ENCODE measurements at regions not wholly inside any gene's neighbourhood (a gene's known extent, or its start where the extent isn't known, plus 50 kb on each side); places are given as distances from the start of the nearest gene placed in this dataset.
A peak's percentile ranks its signal among the peaks of the same experiment; 100 is the strongest.

DNA sequence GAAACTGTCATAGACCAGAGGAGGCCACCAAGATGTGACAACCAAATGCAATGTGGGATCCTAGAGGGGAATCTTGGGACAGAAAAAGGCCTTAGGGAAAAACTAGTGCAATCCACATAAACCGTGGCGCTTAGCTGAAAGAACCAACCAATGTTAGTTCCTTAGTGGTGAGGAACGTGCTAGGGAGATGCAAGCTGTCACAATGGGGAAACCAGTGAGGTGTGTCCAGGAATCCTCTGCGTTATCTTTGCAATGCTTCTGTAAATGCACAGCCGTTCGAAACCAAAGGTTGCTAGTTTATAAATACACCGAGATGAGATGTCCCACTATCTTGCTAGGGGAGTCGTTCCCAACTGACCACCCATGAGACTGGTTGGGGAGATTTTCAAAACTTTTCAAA, 157.0 kb upstream of the ID2 start:
- Histone ChIP-seq H3K4me3 (ENCODE audit: low read length) (no peak overlapping the region), H3K4me2 (ENCODE audit: low read depth, low read length, poor library complexity, severe bottlenecking) (no peak overlapping the region), H3K9me2 (replicated peaks; ENCODE audit: insufficient read depth, low read length) (no peaks in the 10 kb centered on the region), H2AFZ (ENCODE audit: low read length) (no peak overlapping the region), H4K20me1 (ENCODE audit: insufficient read depth, low read depth, low read length) (no peaks in the 10 kb centered on the region), H3K27ac (ENCODE audit: low read length) (no peak overlapping the region), H3K36me3 (ENCODE audit: insufficient read depth, low read length) (no peaks in the 10 kb centered on the region), H3K9ac (ENCODE audit: low read length) (no peak overlapping the region), H3K79me2 (ENCODE audit: low read length) (no peaks in the 10 kb centered on the region), H3K9me3 (ENCODE audit: low read length) (no peaks in the 10 kb centered on the region), H3K4me1 (ENCODE audit: low read length) (peaks cover 34% of the 10 kb centered on the region), H3K27me3 (ENCODE audit: low read length) (no peaks in the 10 kb centered on the region)
- DNase-seq = no peak

DNA sequence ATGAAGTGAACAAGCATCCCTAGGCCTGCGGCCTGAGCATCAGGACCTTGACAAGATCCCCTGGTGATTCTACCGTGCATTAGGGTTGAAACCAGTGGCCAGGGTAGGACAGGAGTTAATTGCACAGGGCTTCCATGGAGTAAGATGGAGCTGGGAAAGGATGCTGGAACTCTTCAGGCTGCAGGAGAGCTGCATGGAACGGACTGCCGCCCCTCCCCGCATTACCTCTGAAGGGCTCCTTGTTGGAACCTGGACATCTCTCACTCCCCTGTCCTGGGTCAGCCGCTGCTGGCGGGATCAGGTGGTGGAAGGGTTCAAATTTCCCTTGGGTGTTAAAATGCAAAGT, 156.6 kb upstream of the ID2 start:
- H3K9me3 ChIP-seq (ENCODE audit: low read length) = no peaks in the 10 kb centered on the region
- no peaks in the 10 kb centered on the region for H3K9me2 ChIP-seq (replicated peaks; ENCODE audit: insufficient read depth, low read length)
- H3K4me1 ChIP-seq (ENCODE audit: low read length) = peaks cover 34% of the 10 kb centered on the region
- no peaks in the 10 kb centered on the region for H3K36me3 ChIP-seq (ENCODE audit: insufficient read depth, low read length)
- H3K4me2 ChIP-seq (ENCODE audit: low read depth, low read length, poor library complexity, severe bottlenecking) = peak overlapping the region; percentile 56
- no peaks in the 10 kb centered on the region for H3K27me3 ChIP-seq (ENCODE audit: low read length)
- no peak overlapping the region for H3K9ac ChIP-seq (ENCODE audit: low read length)
- H2AFZ ChIP-seq (ENCODE audit: low read length) = no peak overlapping the region
- H4K20me1 ChIP-seq (ENCODE audit: insufficient read depth, low read depth, low read length) = no peaks in the 10 kb centered on the region
- H3K4me3 ChIP-seq (ENCODE audit: low read length) = no peak overlapping the region
- no peak overlapping the region for H3K27ac ChIP-seq (ENCODE audit: low read length)
- no peaks in the 10 kb centered on the region for H3K79me2 ChIP-seq (ENCODE audit: low read length)
- DNase-seq = no peak

DNA sequence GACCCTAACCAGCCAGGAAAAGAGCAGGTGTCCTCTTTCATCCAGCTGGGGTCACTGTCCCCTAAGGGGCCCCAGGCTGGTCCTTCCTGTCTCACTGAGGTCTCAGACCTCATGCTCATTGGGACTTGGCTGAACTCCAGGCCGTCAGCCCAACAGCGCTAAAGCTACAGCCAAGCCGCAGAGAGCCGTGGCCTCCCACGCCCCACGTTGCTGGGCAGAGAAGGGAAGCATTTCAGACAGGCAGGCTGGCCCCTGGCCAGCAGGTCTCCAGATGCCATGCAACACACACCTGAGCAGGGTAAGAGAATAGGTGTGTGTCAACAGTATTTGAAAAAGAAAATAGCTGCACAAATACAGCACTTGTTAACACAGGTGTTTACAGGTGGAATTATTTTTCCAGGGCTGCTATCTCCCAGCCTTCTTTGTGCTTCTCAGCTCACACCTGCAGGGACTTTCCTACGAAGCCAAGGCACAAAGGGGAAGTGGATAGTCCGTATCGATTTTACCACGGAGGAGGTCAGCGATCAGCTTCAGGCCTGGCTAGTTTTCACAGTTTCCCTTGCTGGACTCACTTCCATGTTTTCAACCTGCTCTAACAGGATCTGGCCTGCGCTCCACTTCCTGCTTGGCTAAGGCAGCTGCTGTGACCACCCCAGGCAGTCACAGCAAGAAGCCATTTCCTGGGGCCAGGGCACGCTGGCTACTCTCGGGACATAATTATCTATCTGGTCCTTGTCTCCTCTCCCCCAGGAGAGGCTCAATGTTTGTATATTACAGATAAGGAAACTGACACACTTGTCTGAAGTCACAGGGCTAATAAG, 156.1 kb upstream of the ID2 start:
- DNase-seq = peak; percentile 76
- no peaks in the 10 kb centered on the region for H3K9me2 ChIP-seq (replicated peaks; ENCODE audit: insufficient read depth, low read length)
- no peaks in the 10 kb centered on the region for H3K36me3 ChIP-seq (ENCODE audit: insufficient read depth, low read length)
- peak overlapping the region; percentile 48; the same call in 1 of the 2 replicates for H2AFZ ChIP-seq (ENCODE audit: low read length)
- no peaks in the 10 kb centered on the region for H4K20me1 ChIP-seq (ENCODE audit: insufficient read depth, low read depth, low read length)
- H3K27ac ChIP-seq (ENCODE audit: low read length) = no peak overlapping the region
- peaks cover 34% of the 10 kb centered on the region for H3K4me1 ChIP-seq (ENCODE audit: low read length)
- H3K27me3 ChIP-seq (ENCODE audit: low read length) = no peaks in the 10 kb centered on the region
- peak overlapping the region; percentile 39; the same call in 1 of the 2 replicates for H3K9ac ChIP-seq (ENCODE audit: low read length)
- H3K4me2 ChIP-seq (ENCODE audit: low read depth, low read length, poor library complexity, severe bottlenecking) = peak overlapping the region; percentile 56
- no peaks in the 10 kb centered on the region for H3K79me2 ChIP-seq (ENCODE audit: low read length)
- H3K4me3 ChIP-seq (ENCODE audit: low read length) = peak overlapping the region; percentile 19; the same call in 1 of the 2 replicates
- no peaks in the 10 kb centered on the region for H3K9me3 ChIP-seq (ENCODE audit: low read length)

- H3K36me3 ChIP-seq (ENCODE audit: insufficient read depth, low read length) = no peaks in the 10 kb centered on the region
- peak overlapping the region; percentile 56 for H3K4me2 ChIP-seq (ENCODE audit: low read depth, low read length, poor library complexity, severe bottlenecking)
- peak overlapping the region; percentile 39; the same call in 1 of the 2 replicates for H3K9ac ChIP-seq (ENCODE audit: low read length)
- H2AFZ ChIP-seq (ENCODE audit: low read length) = peak overlapping the region; percentile 48; the same call in 1 of the 2 replicates
- no peaks in the 10 kb centered on the region for H3K27me3 ChIP-seq (ENCODE audit: low read length)
- no peaks in the 10 kb centered on the region for H3K9me3 ChIP-seq (ENCODE audit: low read length)
- H3K79me2 ChIP-seq (ENCODE audit: low read length) = no peaks in the 10 kb centered on the region
- H3K4me1 ChIP-seq (ENCODE audit: low read length) = peaks cover 34% of the 10 kb centered on the region
- no peak overlapping the region for H3K27ac ChIP-seq (ENCODE audit: low read length)
- H4K20me1 ChIP-seq (ENCODE audit: insufficient read depth, low read depth, low read length) = no peaks in the 10 kb centered on the region
- H3K9me2 ChIP-seq (replicated peaks; ENCODE audit: insufficient read depth, low read length) = no peaks in the 10 kb centered on the region
- H3K4me3 ChIP-seq (ENCODE audit: low read length) = peak overlapping the region; percentile 19; the same call in 1 of the 2 replicates
- DNase-seq = no peak
These were observed 155.5 kb upstream of the ID2 start for GRCh38 chr2:8526403-8526696.

GRCh38 chr2:8527031-8527430, 154.8 kb upstream of the ID2 start:
- no peaks in the 10 kb centered on the region for H3K79me2 ChIP-seq (ENCODE audit: low read length)
- DNase-seq = no peak
- H3K9me2 ChIP-seq (replicated peaks; ENCODE audit: insufficient read depth, low read length) = no peaks in the 10 kb centered on the region
- peaks cover 3% of the 10 kb centered on the region; the same call in 1 of the 2 replicates for H3K36me3 ChIP-seq (ENCODE audit: insufficient read depth, low read length)
- peaks cover 34% of the 10 kb centered on the region for H3K4me1 ChIP-seq (ENCODE audit: low read length)
- H3K4me2 ChIP-seq (ENCODE audit: low read depth, low read length, poor library complexity, severe bottlenecking) = peak overlapping the region; percentile 56
- H3K9ac ChIP-seq (ENCODE audit: low read length) = no peak overlapping the region
- H3K4me3 ChIP-seq (ENCODE audit: low read length) = no peak overlapping the region
- H3K27ac ChIP-seq (ENCODE audit: low read length) = no peak overlapping the region
- no peaks in the 10 kb centered on the region for H3K27me3 ChIP-seq (ENCODE audit: low read length)
- H4K20me1 ChIP-seq (ENCODE audit: insufficient read depth, low read depth, low read length) = no peaks in the 10 kb centered on the region
- H3K9me3 ChIP-seq (ENCODE audit: low read length) = peaks cover 4% of the 10 kb centered on the region
- no peak overlapping the region; the same call in 1 of the 2 replicates for H2AFZ ChIP-seq (ENCODE audit: low read length)

DNA sequence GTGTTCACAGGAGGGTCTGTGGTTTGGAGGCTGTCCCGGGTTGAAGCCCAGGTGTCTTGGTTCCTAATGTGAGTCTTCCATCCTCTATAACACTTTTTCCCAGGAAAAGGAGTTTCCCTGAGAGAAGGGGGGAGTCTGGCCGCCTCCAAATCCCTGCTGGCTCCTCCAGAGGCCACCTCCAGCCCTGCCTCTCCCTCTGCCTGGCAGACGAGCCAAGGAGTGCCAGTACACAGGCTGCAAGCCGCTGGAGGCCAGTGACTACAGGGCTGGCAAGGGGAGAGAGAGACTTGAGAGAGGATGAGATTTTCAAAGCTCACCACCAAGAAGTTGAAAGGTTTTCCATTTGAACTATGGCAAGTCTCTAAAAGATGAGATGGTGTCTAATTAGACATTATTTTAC, 154.2 kb upstream of the ID2 start:
- H3K36me3 ChIP-seq (ENCODE audit: insufficient read depth, low read length) = peaks cover 3% of the 10 kb centered on the region; the same call in 1 of the 2 replicates
- H3K4me1 ChIP-seq (ENCODE audit: low read length) = peaks cover 34% of the 10 kb centered on the region
- H2AFZ ChIP-seq (ENCODE audit: low read length) = no peak overlapping the region
- no peaks in the 10 kb centered on the region for H3K9me2 ChIP-seq (replicated peaks; ENCODE audit: insufficient read depth, low read length)
- no peak overlapping the region for H3K4me2 ChIP-seq (ENCODE audit: low read depth, low read length, poor library complexity, severe bottlenecking)
- H3K79me2 ChIP-seq (ENCODE audit: low read length) = no peaks in the 10 kb centered on the region
- H3K27ac ChIP-seq (ENCODE audit: low read length) = no peak overlapping the region
- no peak for DNase-seq
- H4K20me1 ChIP-seq (ENCODE audit: insufficient read depth, low read depth, low read length) = no peaks in the 10 kb centered on the region
- H3K27me3 ChIP-seq (ENCODE audit: low read length) = no peaks in the 10 kb centered on the region
- no peak overlapping the region for H3K4me3 ChIP-seq (ENCODE audit: low read length)
- H3K9ac ChIP-seq (ENCODE audit: low read length) = no peak overlapping the region
- peaks cover 4% of the 10 kb centered on the region for H3K9me3 ChIP-seq (ENCODE audit: low read length)

DNA sequence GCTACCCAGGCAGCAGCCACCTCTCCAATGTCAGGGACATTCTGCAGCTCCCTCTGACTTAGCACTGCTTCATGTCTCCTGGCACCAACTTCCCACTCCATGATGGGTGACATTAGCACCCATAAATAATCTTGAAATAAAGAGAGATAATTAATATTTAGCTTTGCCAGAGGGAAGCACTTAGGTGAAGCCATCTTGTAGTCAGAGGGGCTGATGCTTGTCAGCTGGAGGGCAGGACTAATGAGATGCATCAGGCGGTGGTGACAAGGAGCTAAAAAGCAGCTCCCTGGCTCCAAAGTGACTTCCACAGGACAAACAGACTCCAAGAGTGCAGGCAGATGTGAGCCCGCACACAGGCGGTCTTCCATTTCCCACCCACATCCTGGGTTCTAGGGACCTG, 153.0 kb upstream of the ID2 start:
- Histone ChIP-seq H3K27me3 (ENCODE audit: low read length) (no peaks in the 10 kb centered on the region), H3K4me1 (ENCODE audit: low read length) (peaks cover 34% of the 10 kb centered on the region), H2AFZ (ENCODE audit: low read length) (no peak overlapping the region), H3K9me3 (ENCODE audit: low read length) (peaks cover 4% of the 10 kb centered on the region), H3K9ac (ENCODE audit: low read length) (no peak overlapping the region), H3K27ac (ENCODE audit: low read length) (no peak overlapping the region), H3K9me2 (replicated peaks; ENCODE audit: insufficient read depth, low read length) (no peaks in the 10 kb centered on the region), H3K36me3 (ENCODE audit: insufficient read depth, low read length) (peaks cover 3% of the 10 kb centered on the region; the same call in 1 of the 2 replicates), H3K79me2 (ENCODE audit: low read length) (no peaks in the 10 kb centered on the region), H3K4me2 (ENCODE audit: low read depth, low read length, poor library complexity, severe bottlenecking) (no peak overlapping the region), H4K20me1 (ENCODE audit: insufficient read depth, low read depth, low read length) (no peaks in the 10 kb centered on the region), H3K4me3 (ENCODE audit: low read length) (no peak overlapping the region)
- DNase-seq = no peak

GRCh38 chr2:8529706-8530277, 152.1 kb upstream of the ID2 start:
- no peaks in the 10 kb centered on the region for H3K9me2 ChIP-seq (replicated peaks; ENCODE audit: insufficient read depth, low read length)
- H3K27me3 ChIP-seq (ENCODE audit: low read length) = no peaks in the 10 kb centered on the region
- H4K20me1 ChIP-seq (ENCODE audit: insufficient read depth, low read depth, low read length) = no peaks in the 10 kb centered on the region
- peaks cover 4% of the 10 kb centered on the region for H3K9me3 ChIP-seq (ENCODE audit: low read length)
- no peak overlapping the region for H3K27ac ChIP-seq (ENCODE audit: low read length)
- no peak overlapping the region for H3K4me3 ChIP-seq (ENCODE audit: low read length)
- DNase-seq = no peak
- no peak overlapping the region for H3K9ac ChIP-seq (ENCODE audit: low read length)
- H3K4me1 ChIP-seq (ENCODE audit: low read length) = peaks cover 38% of the 10 kb centered on the region
- H3K79me2 ChIP-seq (ENCODE audit: low read length) = no peaks in the 10 kb centered on the region
- no peak overlapping the region for H3K4me2 ChIP-seq (ENCODE audit: low read depth, low read length, poor library complexity, severe bottlenecking)
- no peak overlapping the region for H2AFZ ChIP-seq (ENCODE audit: low read length)
- H3K36me3 ChIP-seq (ENCODE audit: insufficient read depth, low read length) = peaks cover 3% of the 10 kb centered on the region; the same call in 1 of the 2 replicates

Measured in Karpas-422 (cell line).